Neural cell (in vitro differentiated cells): ENCODE measurements at regions not wholly inside any gene's neighbourhood (a gene's known extent, or its start where the extent isn't known, plus 50 kb on each side); places are given as distances from the start of the nearest gene placed in this dataset.

Experiments
- H2AFZ ChIP-seq: fragments of 200-600, 300-800 bp; sonication (generic), shearing (Covaris generic); 2 replicates; pipeline ENCODE4 v1.6.0; 2014; ENCODE audit warnings: low read depth, mild to moderate bottlenecking, antibody characterized with exemption, low read length, moderate library complexity
- H3F3A ChIP-seq: fragments of 200-600 bp; shearing (Covaris generic); 2 replicates; pipeline ENCODE4 v1.6.1; 2016; ENCODE audit warnings: mild to moderate bottlenecking, moderate library complexity, mixed read lengths, antibody characterized with exemption, low read length; ENCODE audit not compliant: insufficient read depth, poor library complexity, severe bottlenecking
- H3K27ac ChIP-seq: fragments of 200-600, 300-800 bp; sonication (generic), shearing (Covaris generic); 2 replicates; pipeline ENCODE4 v1.5.1; 2014; ENCODE audit warnings: mild to moderate bottlenecking, low read length, moderate library complexity
- H3K27me3 ChIP-seq: fragments of 300-800, 200-600 bp; sonication (generic), shearing (Covaris generic); 2 replicates; pipeline ENCODE4 v1.6.0; 2014; ENCODE audit warnings: mild to moderate bottlenecking, low read depth, low read length, moderate library complexity; ENCODE audit not compliant: insufficient read depth
- H3K36me3 ChIP-seq: fragments of 300-800, 200-600 bp; sonication (generic), shearing (Covaris generic); 2 replicates; pipeline ENCODE4 v1.5.1; 2014; ENCODE audit warnings: mild to moderate bottlenecking, antibody characterized with exemption, low read length, moderate library complexity; ENCODE audit not compliant: insufficient read depth
- H3K4me2 ChIP-seq: fragments of 300-800, 200-600 bp; sonication (generic), shearing (Covaris generic); 2 replicates; pipeline ENCODE4 v1.6.0; 2014; ENCODE audit warnings: mild to moderate bottlenecking, low read length
- H3K4me3 ChIP-seq: fragments of 300-800, 200-600 bp; sonication (generic), shearing (Covaris generic); 2 replicates; pipeline ENCODE4 v1.5.1; 2014; ENCODE audit warnings: mild to moderate bottlenecking, low read length, moderate library complexity
- H3K79me2 ChIP-seq: fragments of 200-600 bp; shearing (Covaris generic); replicated peaks from 2 replicates; pipeline ENCODE4 v1.6.0; 2014; ENCODE audit warnings: mild to moderate bottlenecking, low read length, moderate library complexity; ENCODE audit not compliant: insufficient read depth
- H3K9ac ChIP-seq: fragments of 300-800, 200-600 bp; sonication (generic), shearing (Covaris generic); 2 replicates; pipeline ENCODE4 v1.6.1; 2016; ENCODE audit warnings: mild to moderate bottlenecking, low read length, mixed read lengths
- H3K9me2 ChIP-seq: fragments of 200-600 bp; shearing (Covaris generic); 2 replicates; pipeline ENCODE4 v1.6.1; 2016; ENCODE audit warnings: mild to moderate bottlenecking, low read length, mixed read lengths; ENCODE audit not compliant: insufficient read depth
- H3K9me3 ChIP-seq: fragments of 200-600, 300-800 bp; sonication (generic), shearing (Covaris generic); 2 replicates; pipeline ENCODE4 v1.6.1; 2016; ENCODE audit warnings: mild to moderate bottlenecking, mixed run types, low read length, moderate library complexity, mixed read lengths
- H4K20me1 ChIP-seq: fragments of 200-600 bp; shearing (Covaris generic); 2 replicates; pipeline ENCODE4 v1.6.1; 2016; ENCODE audit warnings: mild to moderate bottlenecking, mixed run types; ENCODE audit not compliant: insufficient read depth
- CTCF ChIP-seq: fragments of 450-650 bp; IDR thresholded peaks from 2 replicates; pipeline ENCODE4 v1.5.1; 2014; ENCODE audit warnings: antibody characterized with exemption, mild to moderate bottlenecking, moderate library complexity; ENCODE audit not compliant: poor library complexity, severe bottlenecking
- EP300 ChIP-seq: fragments of 450-650 bp; conservative IDR thresholded peaks from 2 replicates; pipeline ENCODE4 v1.6.1; 2014; ENCODE audit warnings: antibody characterized with exemption, mild to moderate bottlenecking, moderate library complexity; ENCODE audit not compliant: poor library complexity, severe bottlenecking
- EZH2 ChIP-seq: fragments of 200-600, 300-800 bp; shearing (Covaris generic), sonication (generic); IDR thresholded peaks from 2 replicates; pipeline ENCODE4 v1.6.1; 2014; ENCODE audit warnings: antibody characterized with exemption, low read length, borderline replicate concordance, mild to moderate bottlenecking; ENCODE audit not compliant: insufficient read depth, poor library complexity, severe bottlenecking
- MXI1 ChIP-seq: fragments of 450-650 bp; conservative IDR thresholded peaks from 2 replicates; pipeline ENCODE4 v1.6.1; 2014; ENCODE audit warnings: antibody characterized with exemption, mild to moderate bottlenecking; ENCODE audit not compliant: poor library complexity, severe bottlenecking
- POLR2AphosphoS5 ChIP-seq: IDR thresholded peaks from 2 replicates; pipeline ENCODE4 v1.6.1; 2012
- RAD21 ChIP-seq: fragments of 450-650 bp; conservative IDR thresholded peaks from 2 replicates; pipeline ENCODE4 v1.6.1; 2014; ENCODE audit warnings: antibody characterized with exemption, mild to moderate bottlenecking, moderate library complexity
- REST ChIP-seq: IDR thresholded peaks from 2 replicates; pipeline ENCODE4 v1.6.1; 2012; ENCODE audit warnings: borderline replicate concordance
- SMC3 ChIP-seq: fragments of 450-650 bp; conservative IDR thresholded peaks from 2 replicates; pipeline ENCODE4 v1.6.1; 2014; ENCODE audit warnings: antibody characterized with exemption, mild to moderate bottlenecking, moderate library complexity; ENCODE audit not compliant: poor library complexity
- TAF1 ChIP-seq: IDR thresholded peaks from 2 replicates; pipeline ENCODE4 v1.6.1; 2012; ENCODE audit warnings: low read depth

GRCh38 chr10:3478153-3478552 lies 305.6 kb upstream of the PITRM1 start:
- no peaks in the 10 kb centered on the region for H3K79me2 ChIP-seq
- no peaks in the 10 kb centered on the region for H3K36me3 ChIP-seq

GRCh38 chr10:3477683-3478082 lies 305.1 kb upstream of the PITRM1 start:
- Histone ChIP-seq H3K27ac (no peak overlapping the region), H3K4me3 (no peak overlapping the region), H2AFZ (no peak overlapping the region), H3K27me3 (no peaks in the 10 kb centered on the region), H3K9me3 (no peaks in the 10 kb centered on the region), H3K9me2 (no peaks in the 10 kb centered on the region), H3K4me2 (no peak overlapping the region), H3F3A (no peaks in the 10 kb centered on the region), H3K79me2 (no peaks in the 10 kb centered on the region), H4K20me1 (no peaks in the 10 kb centered on the region), H3K9ac (no peak overlapping the region), H3K36me3 (no peaks in the 10 kb centered on the region)
- TF ChIP-seq TAF1 (no peak), MXI1 (no peak), EP300 (no peak), REST (no peak), SMC3 (no peak), RAD21 (no peak), EZH2 (no peak), CTCF (no peak), POLR2AphosphoS5 (no peak)

More at GRCh38 chr10:3478153-3478552, 305.6 kb upstream of the PITRM1 start:
- H3K27me3 ChIP-seq = no peaks in the 10 kb centered on the region
- H3K27ac ChIP-seq = no peak overlapping the region
- no peak overlapping the region for H3K4me2 ChIP-seq
- no peak overlapping the region for H3K4me3 ChIP-seq
- H3K9ac ChIP-seq = no peak overlapping the region
- H3F3A ChIP-seq = no peaks in the 10 kb centered on the region
- H3K9me3 ChIP-seq = no peaks in the 10 kb centered on the region
- no peaks in the 10 kb centered on the region for H4K20me1 ChIP-seq
- H2AFZ ChIP-seq = no peak overlapping the region
- no peak for TF ChIP-seq REST
- TF ChIP-seq EZH2 = no peak
- no peak for TF ChIP-seq POLR2AphosphoS5
- no peak for TF ChIP-seq SMC3
- TF ChIP-seq MXI1 = no peak
- H3K9me2 ChIP-seq = no peaks in the 10 kb centered on the region
